ENCODE measurements at regions not wholly inside any gene's neighbourhood (a gene's known extent, or its start where the extent isn't known, plus 50 kb on each side); places are given as distances from the start of the nearest gene placed in this dataset.

GRCh38 chr12:83615152-83615551, 928.4 kb downstream of the TMTC2 start:
- no peak overlapping the region for H3K9ac ChIP-seq (ENCODE audit: low read length)
- no peak overlapping the region for H4K5ac ChIP-seq (ENCODE audit: low read length)
- no peak overlapping the region for H3K4me2 ChIP-seq (ENCODE audit: low read length)
- no peaks in the 10 kb centered on the region for H3K36me3 ChIP-seq (ENCODE audit: control insufficient read depth, insufficient read depth, low read length)
- no peak overlapping the region for H2BK5ac ChIP-seq (ENCODE audit: low read length)
- no peaks in the 10 kb centered on the region for H3K27me3 ChIP-seq (ENCODE audit: insufficient read depth, low read length, poor library complexity)
- H4K8ac ChIP-seq (ENCODE audit: low read depth, low read length): no peak overlapping the region
- H3K18ac ChIP-seq (ENCODE audit: low read length): no peak overlapping the region
- no peak overlapping the region for H3K23ac ChIP-seq (ENCODE audit: low read length)
- no CpG with 5 or more reads among the region's 1 CpG for WGBS (ENCODE audit: extremely low coverage, insufficient coverage, low lambda C conversion rate)
- H2AK5ac ChIP-seq (ENCODE audit: low read length): no peak overlapping the region
- H3K79me2 ChIP-seq (ENCODE audit: control insufficient read depth, insufficient read depth, low read length): no peaks in the 10 kb centered on the region
- DNase-seq: no peak
- H3K4me3 ChIP-seq (ENCODE audit: low read length): no peak overlapping the region
- H3K56ac ChIP-seq (ENCODE audit: low read length): no peak overlapping the region
- no peak overlapping the region for H2BK15ac ChIP-seq (replicated peaks; ENCODE audit: low read depth)
- H3K27ac ChIP-seq (ENCODE audit: low read depth, low read length): no peak overlapping the region
- H2BK120ac ChIP-seq (ENCODE audit: low read depth, low read length): no peak overlapping the region
- H3K79me1 ChIP-seq (ENCODE audit: low read length): no peaks in the 10 kb centered on the region
- H3K4me1 ChIP-seq (ENCODE audit: control insufficient read depth, low read depth, low read length): no peaks in the 10 kb centered on the region
- no peak overlapping the region for H3K4ac ChIP-seq (ENCODE audit: low read depth, low read length)

DNA sequence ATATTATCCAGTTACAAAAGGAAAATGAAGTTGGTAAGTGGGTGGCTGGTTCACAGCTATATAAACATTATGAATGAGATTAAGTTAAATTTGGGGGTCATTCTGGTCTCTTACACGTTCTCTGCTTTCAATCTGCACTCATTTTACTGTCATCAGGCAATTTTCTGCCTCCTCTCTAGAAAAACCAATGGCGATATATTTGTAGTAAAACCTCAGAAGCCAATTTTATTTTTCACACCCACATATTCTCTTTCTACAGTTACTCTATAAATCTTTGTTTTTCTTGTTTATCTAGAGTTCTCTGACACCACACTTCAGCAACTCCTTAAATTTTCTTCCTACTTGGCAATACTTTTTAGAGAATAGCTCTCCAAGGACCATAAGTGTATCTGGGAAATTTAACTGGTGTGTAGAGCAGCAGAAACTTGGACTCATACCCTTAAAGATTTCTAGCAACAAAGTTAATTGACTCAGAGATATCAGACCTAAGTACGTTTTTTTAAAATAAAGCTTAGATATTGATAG, 926.9 kb downstream of the TMTC2 start:
- DNase-seq: no peak
- no peak overlapping the region for H2BK15ac ChIP-seq (replicated peaks; ENCODE audit: low read depth)
- H3K4me2 ChIP-seq (ENCODE audit: low read length): no peak overlapping the region
- H2BK120ac ChIP-seq (ENCODE audit: low read depth, low read length): no peak overlapping the region
- 100% methylated on average over 1 of the region's 3 CpGs for WGBS (ENCODE audit: extremely low coverage, insufficient coverage, low lambda C conversion rate)
- H3K27me3 ChIP-seq (ENCODE audit: insufficient read depth, low read length, poor library complexity): no peaks in the 10 kb centered on the region
- no peak overlapping the region for H3K9ac ChIP-seq (ENCODE audit: low read length)
- no peak overlapping the region for H4K8ac ChIP-seq (ENCODE audit: low read depth, low read length)
- H3K18ac ChIP-seq (ENCODE audit: low read length): no peak overlapping the region
- H3K4me3 ChIP-seq (ENCODE audit: low read length): no peak overlapping the region
- H3K56ac ChIP-seq (ENCODE audit: low read length): no peak overlapping the region
- H3K36me3 ChIP-seq (ENCODE audit: control insufficient read depth, insufficient read depth, low read length): no peaks in the 10 kb centered on the region
- H3K79me1 ChIP-seq (ENCODE audit: low read length): no peaks in the 10 kb centered on the region
- H4K5ac ChIP-seq (ENCODE audit: low read length): no peak overlapping the region
- H2AK5ac ChIP-seq (ENCODE audit: low read length): no peak overlapping the region
- no peak overlapping the region for H3K23ac ChIP-seq (ENCODE audit: low read length)
- no peaks in the 10 kb centered on the region for H3K4me1 ChIP-seq (ENCODE audit: control insufficient read depth, low read depth, low read length)
- H3K79me2 ChIP-seq (ENCODE audit: control insufficient read depth, insufficient read depth, low read length): no peaks in the 10 kb centered on the region
- H2BK5ac ChIP-seq (ENCODE audit: low read length): no peak overlapping the region
- H3K27ac ChIP-seq (ENCODE audit: low read depth, low read length): no peak overlapping the region
- no peak overlapping the region for H3K4ac ChIP-seq (ENCODE audit: low read depth, low read length)

GRCh38 chr12:83603106-83603505, 916.4 kb downstream of the TMTC2 start:
- H4K8ac ChIP-seq (ENCODE audit: low read depth, low read length): no peak overlapping the region
- no peak overlapping the region for H2AK5ac ChIP-seq (ENCODE audit: low read length)
- no peak overlapping the region for H3K4me3 ChIP-seq (ENCODE audit: low read length)
- no peak overlapping the region for H3K18ac ChIP-seq (ENCODE audit: low read length)
- WGBS (ENCODE audit: extremely low coverage, insufficient coverage, low lambda C conversion rate): no CpG with 5 or more reads among the region's 1 CpG
- H3K4me2 ChIP-seq (ENCODE audit: low read length): no peak overlapping the region
- no peak for DNase-seq
- H4K5ac ChIP-seq (ENCODE audit: low read length): no peak overlapping the region
- H2BK15ac ChIP-seq (replicated peaks; ENCODE audit: low read depth): no peak overlapping the region
- no peak overlapping the region for H3K23ac ChIP-seq (ENCODE audit: low read length)
- no peak overlapping the region for H3K4ac ChIP-seq (ENCODE audit: low read depth, low read length)
- H3K4me1 ChIP-seq (ENCODE audit: control insufficient read depth, low read depth, low read length): no peaks in the 10 kb centered on the region
- no peaks in the 10 kb centered on the region for H3K27me3 ChIP-seq (ENCODE audit: insufficient read depth, low read length, poor library complexity)
- no peaks in the 10 kb centered on the region for H3K79me1 ChIP-seq (ENCODE audit: low read length)
- no peaks in the 10 kb centered on the region for H3K36me3 ChIP-seq (ENCODE audit: control insufficient read depth, insufficient read depth, low read length)
- no peak overlapping the region for H3K9ac ChIP-seq (ENCODE audit: low read length)
- H2BK120ac ChIP-seq (ENCODE audit: low read depth, low read length): no peak overlapping the region
- no peaks in the 10 kb centered on the region for H3K79me2 ChIP-seq (ENCODE audit: control insufficient read depth, insufficient read depth, low read length)
- H2BK5ac ChIP-seq (ENCODE audit: low read length): no peak overlapping the region
- no peak overlapping the region for H3K56ac ChIP-seq (ENCODE audit: low read length)
- no peak overlapping the region for H3K27ac ChIP-seq (ENCODE audit: low read depth, low read length)

DNA sequence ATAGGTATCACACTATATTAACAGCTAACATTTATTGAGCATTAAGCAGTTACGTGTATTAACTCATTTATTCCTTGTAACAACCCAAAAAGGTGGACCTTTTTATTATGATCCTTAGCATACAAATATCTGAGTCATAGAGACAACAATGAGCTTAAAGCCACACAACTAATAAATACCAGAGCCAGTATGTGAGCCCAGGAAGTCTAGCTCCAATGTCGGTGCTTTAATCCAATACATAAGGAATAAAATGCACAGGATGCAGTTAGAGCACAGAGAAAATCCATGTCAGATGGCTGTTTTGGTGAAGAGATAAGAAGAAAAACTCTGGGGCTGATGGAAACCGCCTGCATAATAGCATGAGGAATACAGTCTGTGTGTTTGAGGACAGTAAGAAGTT, 888.6 kb downstream of the TMTC2 start:
- Histone ChIP-seq H2AK5ac (ENCODE audit: low read length) (no peak overlapping the region), H4K8ac (ENCODE audit: low read depth, low read length) (no peak overlapping the region), H2BK5ac (ENCODE audit: low read length) (no peak overlapping the region), H3K36me3 (ENCODE audit: control insufficient read depth, insufficient read depth, low read length) (no peaks in the 10 kb centered on the region), H3K56ac (ENCODE audit: low read length) (no peak overlapping the region), H3K4me2 (ENCODE audit: low read length) (no peak overlapping the region), H2BK15ac (replicated peaks; ENCODE audit: low read depth) (no peak overlapping the region), H3K79me2 (ENCODE audit: control insufficient read depth, insufficient read depth, low read length) (no peaks in the 10 kb centered on the region), H3K79me1 (ENCODE audit: low read length) (no peaks in the 10 kb centered on the region), H3K23ac (ENCODE audit: low read length) (no peak overlapping the region), H2BK120ac (ENCODE audit: low read depth, low read length) (no peak overlapping the region), H4K5ac (ENCODE audit: low read length) (no peak overlapping the region), H3K18ac (ENCODE audit: low read length) (no peak overlapping the region), H3K4me3 (ENCODE audit: low read length) (no peak overlapping the region), H3K4ac (ENCODE audit: low read depth, low read length) (no peak overlapping the region), H3K9ac (ENCODE audit: low read length) (no peak overlapping the region), H3K27ac (ENCODE audit: low read depth, low read length) (no peak overlapping the region), H3K27me3 (ENCODE audit: insufficient read depth, low read length, poor library complexity) (no peaks in the 10 kb centered on the region), H3K4me1 (ENCODE audit: control insufficient read depth, low read depth, low read length) (no peaks in the 10 kb centered on the region)
- no CpG with 5 or more reads among the region's 3 CpGs for WGBS (ENCODE audit: extremely low coverage, insufficient coverage, low lambda C conversion rate)
- DNase-seq: no peak

- no peak overlapping the region for H3K56ac ChIP-seq (ENCODE audit: low read length)
- H3K79me2 ChIP-seq (ENCODE audit: control insufficient read depth, insufficient read depth, low read length): no peaks in the 10 kb centered on the region
- no peak overlapping the region for H4K5ac ChIP-seq (ENCODE audit: low read length)
- WGBS (ENCODE audit: extremely low coverage, insufficient coverage, low lambda C conversion rate): no CpG with 5 or more reads among the region's 2 CpGs
- H3K27me3 ChIP-seq (ENCODE audit: insufficient read depth, low read length, poor library complexity): no peaks in the 10 kb centered on the region
- H3K79me1 ChIP-seq (ENCODE audit: low read length): no peaks in the 10 kb centered on the region
- no peak overlapping the region for H3K4me2 ChIP-seq (ENCODE audit: low read length)
- H2AK5ac ChIP-seq (ENCODE audit: low read length): no peak overlapping the region
- H3K27ac ChIP-seq (ENCODE audit: low read depth, low read length): no peak overlapping the region
- H3K18ac ChIP-seq (ENCODE audit: low read length): no peak overlapping the region
- no peak overlapping the region for H3K23ac ChIP-seq (ENCODE audit: low read length)
- no peak overlapping the region for H2BK120ac ChIP-seq (ENCODE audit: low read depth, low read length)
- no peak for DNase-seq
- no peak overlapping the region for H2BK15ac ChIP-seq (replicated peaks; ENCODE audit: low read depth)
- no peak overlapping the region for H3K4me3 ChIP-seq (ENCODE audit: low read length)
- H3K9ac ChIP-seq (ENCODE audit: low read length): no peak overlapping the region
- H3K36me3 ChIP-seq (ENCODE audit: control insufficient read depth, insufficient read depth, low read length): no peaks in the 10 kb centered on the region
- no peak overlapping the region for H4K8ac ChIP-seq (ENCODE audit: low read depth, low read length)
- H3K4me1 ChIP-seq (ENCODE audit: control insufficient read depth, low read depth, low read length): no peaks in the 10 kb centered on the region
- no peak overlapping the region for H2BK5ac ChIP-seq (ENCODE audit: low read length)
- H3K4ac ChIP-seq (ENCODE audit: low read depth, low read length): no peak overlapping the region
These were observed 887.4 kb downstream of the TMTC2 start for GRCh38 chr12:83574142-83574541.

GRCh38 chr12:83573671-83574070, 887.0 kb downstream of the TMTC2 start:
- Histone ChIP-seq H3K36me3 (ENCODE audit: control insufficient read depth, insufficient read depth, low read length) (no peaks in the 10 kb centered on the region), H2BK120ac (ENCODE audit: low read depth, low read length) (no peak overlapping the region), H3K27ac (ENCODE audit: low read depth, low read length) (no peak overlapping the region), H3K9ac (ENCODE audit: low read length) (no peak overlapping the region), H3K4me2 (ENCODE audit: low read length) (no peak overlapping the region), H3K27me3 (ENCODE audit: insufficient read depth, low read length, poor library complexity) (no peaks in the 10 kb centered on the region), H2BK15ac (replicated peaks; ENCODE audit: low read depth) (no peak overlapping the region), H2BK5ac (ENCODE audit: low read length) (no peak overlapping the region), H3K4ac (ENCODE audit: low read depth, low read length) (no peak overlapping the region), H3K4me1 (ENCODE audit: control insufficient read depth, low read depth, low read length) (no peaks in the 10 kb centered on the region), H3K79me1 (ENCODE audit: low read length) (no peaks in the 10 kb centered on the region), H3K79me2 (ENCODE audit: control insufficient read depth, insufficient read depth, low read length) (no peaks in the 10 kb centered on the region), H4K8ac (ENCODE audit: low read depth, low read length) (no peak overlapping the region), H4K5ac (ENCODE audit: low read length) (no peak overlapping the region), H3K56ac (ENCODE audit: low read length) (no peak overlapping the region), H3K4me3 (ENCODE audit: low read length) (no peak overlapping the region), H3K18ac (ENCODE audit: low read length) (no peak overlapping the region), H2AK5ac (ENCODE audit: low read length) (no peak overlapping the region), H3K23ac (ENCODE audit: low read length) (no peak overlapping the region)
- DNase-seq: peak; percentile 1
- WGBS (ENCODE audit: extremely low coverage, insufficient coverage, low lambda C conversion rate): no CpG with 5 or more reads among the region's 4 CpGs
